ENCODE measurements at regions not wholly inside any gene's neighbourhood (a gene's known extent, or its start where the extent isn't known, plus 50 kb on each side); places are given as distances from the start of the nearest gene placed in this dataset.
"Not testable (repeated sequence)": the region's sequence is repeated elsewhere in the genome, so short reads cannot be mapped to it uniquely, and the experiment has no call there.

- DNase-seq (ENCODE audit: low spot score): no peak
Measured at GRCh38 chr4:104896660-104897645, 249.7 kb upstream of the TET2 start.

DNA sequence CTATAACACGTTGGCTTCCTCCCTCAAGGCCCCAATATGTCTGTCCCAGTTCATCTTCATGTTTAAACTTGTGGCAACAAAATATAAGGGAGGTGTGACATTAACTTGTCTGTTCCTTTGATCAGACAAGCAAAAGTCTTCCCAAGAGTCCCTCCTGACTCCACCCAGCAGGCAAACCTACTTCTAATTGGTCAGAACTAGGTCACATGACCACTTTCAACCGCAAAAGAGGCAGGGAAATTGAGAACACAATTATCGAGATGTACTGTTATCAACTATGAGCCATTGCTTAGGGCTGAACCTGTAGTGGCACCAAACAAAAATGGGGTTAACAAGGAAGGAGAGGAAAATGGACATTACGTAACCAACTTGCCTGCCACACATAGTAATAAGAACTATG, 246.8 kb upstream of the TET2 start:
- DNase-seq (ENCODE audit: low spot score): no peak

GRCh38 chr4:104901438-104901837, 245.2 kb upstream of the TET2 start:
- DNase-seq (ENCODE audit: low spot score): no peak

DNA sequence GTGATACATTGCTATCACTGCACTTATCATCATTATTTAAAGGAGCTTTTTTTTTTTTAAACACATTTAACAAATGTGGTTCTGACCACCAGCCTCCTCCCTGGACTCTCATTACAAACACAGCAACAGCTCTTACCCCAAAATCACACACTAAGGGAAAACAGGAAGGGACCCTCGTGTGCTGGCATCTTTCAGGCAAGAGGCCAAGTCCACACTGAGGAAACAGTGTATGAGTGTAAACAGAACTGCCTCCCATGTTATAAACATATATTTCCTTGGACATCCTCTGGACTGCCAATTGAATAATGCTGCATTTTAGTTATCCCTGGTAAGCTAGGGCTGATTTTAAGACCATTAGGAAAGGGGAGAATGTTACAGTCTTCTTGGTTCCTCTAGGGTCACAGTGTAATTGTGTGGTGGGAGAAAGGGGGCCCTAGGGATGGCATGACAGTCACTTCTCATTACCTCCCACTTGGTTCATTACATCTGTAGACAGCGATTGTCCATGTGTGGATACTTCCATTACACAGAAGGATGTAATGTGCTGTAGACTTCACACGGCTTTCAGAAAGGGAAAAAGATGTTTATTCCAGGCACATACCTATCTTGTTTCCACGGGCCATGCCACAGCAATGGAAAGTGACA, 244.6 kb upstream of the TET2 start:
- DNase-seq (ENCODE audit: low spot score): no peak

DNA sequence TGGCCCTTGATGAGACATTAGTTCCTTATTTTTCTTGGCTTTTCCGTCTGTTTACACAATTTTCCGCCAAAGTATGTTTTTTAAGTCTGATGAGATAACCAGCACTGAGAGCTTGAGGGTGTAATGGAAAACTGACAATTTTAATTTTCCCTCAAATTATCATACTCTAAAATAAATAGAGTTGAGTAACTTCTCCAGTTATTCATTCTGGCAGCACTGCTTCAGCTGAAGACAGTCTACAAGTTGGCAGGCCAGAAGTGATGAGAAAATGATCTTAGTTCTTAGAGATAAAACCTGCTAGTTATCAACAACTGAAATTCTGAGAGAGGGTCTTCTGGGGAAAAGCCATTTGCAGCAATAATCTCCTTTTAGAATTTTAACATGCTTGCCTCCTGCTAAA, 241.6 kb upstream of the TET2 start:
- DNase-seq (ENCODE audit: low spot score): no peak

DNA sequence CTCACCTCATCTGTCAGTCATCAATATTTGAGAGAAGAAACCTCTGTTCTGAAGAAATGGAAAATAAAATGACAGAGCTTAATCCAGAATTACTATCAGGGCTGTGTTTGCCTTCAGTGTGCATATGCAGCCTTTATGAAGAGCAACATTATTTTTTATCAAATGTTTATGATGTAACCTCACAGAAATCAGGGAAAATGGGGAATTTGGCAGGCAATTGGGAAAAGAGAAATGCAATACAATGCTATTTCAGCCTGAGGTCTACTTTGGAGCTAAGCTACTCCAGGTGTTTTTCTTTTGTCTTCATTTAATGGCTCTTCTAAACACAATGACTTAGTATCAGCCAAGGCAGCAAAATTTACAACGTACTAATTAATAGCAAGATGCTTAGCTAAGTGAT, 241.1 kb upstream of the TET2 start:
- DNase-seq (ENCODE audit: low spot score): no peak

- DNase-seq (ENCODE audit: low spot score): no peak
Measured at GRCh38 chr4:104906276-104906675, 240.4 kb upstream of the TET2 start.

GRCh38 chr4:104907074-104907649, 239.5 kb upstream of the TET2 start:
- DNase-seq (ENCODE audit: low spot score): no peak

DNA sequence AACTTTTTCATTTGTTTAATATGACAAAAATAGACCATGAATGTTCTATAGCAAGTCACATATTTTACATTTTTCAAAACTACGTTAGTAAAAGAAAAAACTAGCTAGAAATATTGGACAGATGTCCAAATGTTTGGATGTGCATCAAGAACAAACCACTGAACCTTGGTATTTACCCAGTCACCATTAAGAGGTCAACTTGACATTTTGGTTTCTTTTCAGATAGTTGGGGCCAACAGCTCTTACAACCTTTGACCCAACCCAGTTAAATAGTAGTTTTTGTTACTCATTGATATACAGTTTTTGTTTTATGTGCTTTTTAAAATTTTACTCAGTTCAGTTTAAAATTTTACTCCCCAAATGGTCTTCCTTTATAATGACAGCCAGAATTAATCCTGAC, 238.7 kb upstream of the TET2 start:
- DNase-seq (ENCODE audit: low spot score): no peak

DNA sequence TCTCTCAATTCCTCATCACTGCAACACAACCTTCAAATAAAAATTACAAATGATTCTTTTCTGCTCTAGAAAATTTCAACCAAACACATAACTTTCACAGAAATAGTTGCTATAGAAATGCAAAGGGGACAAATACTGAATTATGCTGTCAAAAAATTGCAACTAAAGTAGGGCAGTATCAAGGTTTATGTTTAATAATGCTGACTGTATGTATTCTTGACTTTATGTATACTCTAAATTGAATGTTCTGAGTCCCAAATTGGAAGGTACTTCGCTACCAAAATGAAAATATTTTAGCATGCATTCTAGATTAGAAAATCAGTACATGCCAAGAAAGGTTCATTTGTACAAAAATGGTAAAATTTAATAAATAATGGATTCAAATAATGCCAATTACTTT, 237.3 kb upstream of the TET2 start:
- DNase-seq (ENCODE audit: low spot score): no peak

- no peak for DNase-seq (ENCODE audit: low spot score)
Measured at GRCh38 chr4:104912518-104912917, 234.2 kb upstream of the TET2 start.

- DNase-seq (ENCODE audit: low spot score): no peak
Measured at GRCh38 chr4:104915373-104915772, 231.3 kb upstream of the TET2 start.

DNA sequence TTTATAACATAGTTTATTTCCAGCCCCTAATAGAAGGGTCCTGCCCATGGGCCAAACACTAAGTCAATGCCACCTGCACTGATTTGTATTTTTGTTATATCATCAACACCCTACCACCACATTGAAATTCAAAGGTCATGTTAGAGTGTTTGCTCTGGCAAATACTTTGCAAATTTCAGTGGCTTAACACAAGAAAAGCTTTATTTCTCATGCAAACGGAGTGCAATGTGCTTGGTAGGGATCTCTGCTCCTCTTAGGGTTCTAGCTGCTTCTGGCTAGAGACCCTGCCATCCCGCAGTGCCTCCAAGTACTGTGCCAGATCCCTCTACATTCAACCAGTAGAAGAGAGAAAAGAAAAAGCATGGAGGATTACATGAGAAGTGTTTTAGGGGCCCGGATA, 230.8 kb upstream of the TET2 start:
- no peak for DNase-seq (ENCODE audit: low spot score)

DNA sequence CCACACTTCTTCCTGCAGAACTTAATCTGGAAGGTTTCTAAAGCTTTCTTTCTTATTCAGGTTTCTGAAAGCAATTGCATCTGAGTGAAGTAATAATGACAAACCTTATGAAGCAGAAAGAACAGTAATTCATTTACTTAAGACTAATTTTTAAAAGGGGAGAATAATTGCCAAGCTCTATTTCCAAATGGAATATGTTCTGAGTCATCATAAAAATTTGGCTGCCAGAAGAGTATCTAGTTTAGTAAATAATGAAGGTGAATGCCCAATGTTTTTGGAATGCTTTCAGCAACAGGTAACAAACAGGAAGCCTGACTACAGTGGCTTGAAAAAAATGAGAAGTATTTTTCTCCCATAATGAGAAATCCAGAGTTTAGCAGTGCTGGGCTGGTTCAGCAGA, 227.3 kb upstream of the TET2 start:
- DNase-seq (ENCODE audit: low spot score): no peak

DNA sequence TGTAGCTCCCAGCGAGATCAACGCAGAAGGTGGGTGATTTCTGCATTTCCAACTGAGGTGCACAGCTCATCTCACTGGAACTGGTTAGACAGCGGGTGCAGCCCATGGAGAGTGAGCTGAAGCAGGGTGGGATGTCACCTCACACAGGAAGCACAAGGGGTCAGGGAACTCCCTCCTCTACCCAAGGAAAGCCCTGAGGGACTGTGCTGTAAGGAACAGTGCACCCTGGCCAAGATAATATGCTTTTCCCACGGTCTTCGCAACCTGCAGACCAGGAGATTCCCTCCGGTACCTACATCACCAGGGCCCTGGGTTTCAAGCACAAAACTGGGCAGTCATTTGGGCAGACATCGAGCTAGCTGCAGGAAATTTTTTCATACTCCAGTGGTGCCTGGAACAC, 216.4 kb upstream of the TET2 start:
- no peak for DNase-seq (ENCODE audit: low spot score)

DNA sequence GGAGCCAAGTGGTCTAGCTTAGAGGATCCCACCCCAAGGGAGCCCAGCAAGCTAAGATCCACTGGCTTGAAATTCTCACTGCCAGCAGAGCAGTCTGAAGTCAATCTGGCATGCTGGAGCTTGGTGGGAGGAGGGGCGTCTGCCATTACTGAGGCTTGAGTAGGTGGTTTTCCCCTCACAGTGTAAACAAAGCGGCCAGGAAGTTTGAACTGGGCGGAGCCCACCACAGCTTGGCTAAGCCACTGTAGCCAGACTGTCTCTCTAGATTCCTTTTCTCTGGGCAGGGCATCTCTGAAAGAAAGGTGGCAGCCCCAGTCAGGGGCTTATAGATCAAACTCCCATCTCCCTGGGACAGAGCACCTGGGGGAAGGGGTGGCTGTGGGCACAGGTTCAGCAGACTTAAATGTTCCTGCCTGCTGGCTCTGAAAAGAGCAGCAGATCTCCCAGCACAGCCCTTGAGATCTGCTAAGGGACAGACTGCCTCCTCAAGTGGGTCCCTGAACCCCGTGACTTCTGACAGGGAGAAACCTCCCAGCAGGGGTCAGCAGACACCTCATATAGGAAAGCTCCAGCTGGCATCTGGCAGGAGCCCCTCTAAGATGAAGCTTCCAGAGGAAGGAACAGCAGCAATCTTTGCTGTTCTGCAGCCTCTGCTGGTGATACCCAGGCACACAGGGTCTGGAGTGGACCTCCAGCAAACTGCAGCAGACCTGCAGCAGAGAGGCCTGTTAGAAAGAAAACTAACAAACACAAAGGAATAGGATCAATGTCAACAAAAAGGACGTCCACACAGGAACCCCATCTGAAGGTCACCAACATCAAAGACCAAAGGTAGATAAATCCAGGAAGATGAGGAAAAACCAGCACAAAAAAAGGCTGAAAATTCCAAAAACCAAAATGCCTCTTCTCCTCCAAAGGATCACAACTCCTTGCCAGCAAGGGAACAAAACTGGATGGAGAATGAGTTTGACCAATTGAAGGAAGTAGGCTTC, 215.6 kb upstream of the TET2 start:
- not testable (repeated sequence) for DNase-seq (ENCODE audit: low spot score)

DNA sequence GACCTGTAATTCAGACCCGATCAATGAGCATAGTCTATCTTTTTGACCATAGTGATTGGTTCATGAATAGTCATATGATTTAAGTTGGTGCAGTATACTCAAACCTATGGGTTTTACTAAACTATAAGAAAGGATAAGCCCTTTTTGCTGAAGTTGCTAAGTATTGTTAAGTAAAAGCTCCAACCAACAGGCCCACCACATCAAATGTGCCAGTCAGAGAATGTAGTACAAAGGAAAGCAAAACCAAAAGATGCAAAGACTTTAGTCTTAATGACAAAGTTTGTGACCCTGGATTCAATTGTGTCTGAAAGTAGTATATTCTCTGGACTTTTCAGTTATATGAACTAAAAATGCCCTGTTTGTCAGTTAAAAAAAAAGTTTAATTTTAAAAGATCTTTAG, 208.1 kb upstream of the TET2 start:
- DNase-seq (ENCODE audit: low spot score): no peak

DNA sequence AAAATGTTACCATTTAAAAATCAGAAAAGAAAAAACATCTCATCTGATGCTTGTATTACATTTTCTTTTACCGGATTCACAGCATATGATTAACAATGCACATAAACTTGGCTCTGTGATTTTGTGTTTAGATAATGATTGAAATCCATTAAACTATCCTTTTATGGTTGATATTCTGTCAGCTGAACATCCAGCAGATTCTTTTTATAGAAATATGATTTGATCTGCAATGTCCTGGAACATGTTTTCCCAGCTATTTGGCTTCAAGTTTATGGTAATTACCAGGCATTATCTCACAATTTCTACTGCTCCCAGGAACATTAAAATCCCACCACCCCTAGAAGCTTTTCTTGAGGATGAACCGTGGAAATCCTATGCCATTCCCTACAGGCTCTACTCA, 205.7 kb upstream of the TET2 start:
- no peak for DNase-seq (ENCODE audit: low spot score)

DNA sequence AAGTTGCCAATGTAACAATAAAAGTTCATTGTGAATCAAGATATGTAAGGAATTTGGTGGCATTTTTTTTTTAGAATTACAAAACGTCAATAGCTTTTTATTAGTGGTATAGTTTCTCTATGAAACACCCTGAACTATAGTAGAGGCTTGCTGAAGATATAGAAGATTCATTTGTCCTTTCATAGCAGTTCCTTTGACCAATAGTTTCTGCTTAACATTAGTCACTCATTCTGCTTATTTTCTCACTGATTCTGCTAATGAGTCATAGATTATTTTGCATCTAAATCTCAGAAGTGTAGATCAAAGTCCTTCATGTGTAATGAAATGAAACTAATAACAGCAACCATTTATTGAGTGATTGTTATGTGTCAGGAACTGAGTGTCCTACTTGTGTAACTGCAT, 205.0 kb upstream of the TET2 start:
- DNase-seq (ENCODE audit: low spot score): no peak

- DNase-seq (ENCODE audit: low spot score): no peak
Measured at GRCh38 chr4:104942990-104943743, 203.5 kb upstream of the TET2 start.

DNA sequence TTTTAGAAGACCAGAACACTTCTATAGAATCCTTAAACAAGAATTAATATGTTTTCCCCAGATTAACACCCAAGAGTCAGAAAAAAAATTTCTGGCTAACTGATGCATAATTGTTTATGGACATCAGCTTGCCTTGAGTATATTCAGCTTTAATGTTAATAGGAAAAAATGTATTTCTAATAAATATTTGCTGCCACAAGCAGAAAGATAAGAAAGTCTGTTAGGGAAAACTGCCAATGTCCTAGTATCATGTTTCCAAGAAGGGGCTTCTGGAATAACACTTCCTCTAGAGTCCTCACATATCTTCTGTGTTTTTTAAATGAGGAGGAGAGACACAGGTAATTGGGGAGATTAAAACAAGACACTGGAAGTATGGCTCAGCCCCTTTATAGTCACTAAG, 202.1 kb upstream of the TET2 start:
- DNase-seq (ENCODE audit: low spot score): no peak
